GM12891 (cell line): ENCODE measurements at regions not wholly inside any gene's neighbourhood (a gene's known extent, or its start where the extent isn't known, plus 50 kb on each side); places are given as distances from the start of the nearest gene placed in this dataset.

Experiments
- POLR2A ChIP-seq: IDR thresholded peaks from 2 replicates; pipeline ENCODE4 v1.6.1; 2011; ENCODE audit warnings: low read depth, low read length, control low read depth
- POLR2AphosphoS5 ChIP-seq: IDR thresholded peaks from 2 replicates; pipeline ENCODE4 v1.6.1; 2011; ENCODE audit warnings: low read depth, low read length, control low read depth
- TAF1 ChIP-seq: IDR thresholded peaks from 2 replicates; pipeline ENCODE4 v1.6.1; 2011; ENCODE audit warnings: low read depth, low read length, control low read depth

DNA sequence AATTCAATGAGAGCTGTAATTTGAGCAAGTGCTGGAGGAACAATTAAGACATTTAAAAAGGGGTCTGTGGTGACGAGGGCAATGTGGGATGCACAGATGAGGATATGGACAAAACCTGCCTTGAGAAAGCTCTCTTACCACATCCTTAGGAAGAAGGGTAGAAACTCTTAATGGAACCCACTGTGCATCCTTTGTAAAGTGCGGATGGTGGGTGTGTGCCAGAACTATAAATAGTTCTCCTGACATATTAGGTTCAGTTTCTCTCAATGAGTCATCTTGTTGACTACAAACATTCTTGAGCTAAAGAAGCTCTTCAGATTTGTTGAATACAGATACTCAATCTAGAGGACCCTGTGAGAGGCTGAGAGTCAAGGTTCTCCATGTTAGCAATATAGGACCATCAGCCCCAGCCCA is 106.1 kb upstream of the ANO4 start:
- TF ChIP-seq TAF1 (no peak), POLR2A (no peak), POLR2AphosphoS5 (no peak)
